ENCODE measurements at regions not wholly inside any gene's neighbourhood (a gene's known extent, or its start where the extent isn't known, plus 50 kb on each side); places are given as distances from the start of the nearest gene placed in this dataset.

GRCh38 chr6:170164271-170164900, 126.5 kb downstream of the DLL1 start:
- TF ChIP-seq CTCF (IDR thresholded peaks at IDR 0.05; ENCODE audit: low read depth, low read length, poor library complexity, severe bottlenecking) (no peak), EZH2phosphoT487 (IDR thresholded peaks at IDR 0.05; ENCODE audit: borderline replicate concordance, low read length) (no peak)
